Neural cell (in vitro differentiated cells): ENCODE measurements at regions not wholly inside any gene's neighbourhood (a gene's known extent, or its start where the extent isn't known, plus 50 kb on each side); places are given as distances from the start of the nearest gene placed in this dataset.

Experiments used
- EZH2 ChIP-seq: fragments of 200-600, 300-800 bp; shearing (Covaris generic), sonication (generic); IDR thresholded peaks from 2 replicates; pipeline ENCODE4 v1.6.1; 2014; ENCODE audit warnings: antibody characterized with exemption, low read length, borderline replicate concordance, mild to moderate bottlenecking; ENCODE audit not compliant: insufficient read depth, poor library complexity, severe bottlenecking
- MXI1 ChIP-seq: fragments of 450-650 bp; conservative IDR thresholded peaks from 2 replicates; pipeline ENCODE4 v1.6.1; 2014; ENCODE audit warnings: antibody characterized with exemption, mild to moderate bottlenecking; ENCODE audit not compliant: poor library complexity, severe bottlenecking
- SMC3 ChIP-seq: fragments of 450-650 bp; conservative IDR thresholded peaks from 2 replicates; pipeline ENCODE4 v1.6.1; 2014; ENCODE audit warnings: antibody characterized with exemption, mild to moderate bottlenecking, moderate library complexity; ENCODE audit not compliant: poor library complexity
- TF ChIP-seq, protein P1 (sequence below): IDR thresholded peaks from 2 replicates; pipeline ENCODE4 v1.6.1; 2012; ENCODE audit warnings: borderline replicate concordance
- TF ChIP-seq, protein P2 (sequence below): fragments of 450-650 bp; IDR thresholded peaks from 2 replicates; pipeline ENCODE4 v1.5.1; 2014; ENCODE audit warnings: antibody characterized with exemption, mild to moderate bottlenecking, moderate library complexity; ENCODE audit not compliant: poor library complexity, severe bottlenecking

DNA sequence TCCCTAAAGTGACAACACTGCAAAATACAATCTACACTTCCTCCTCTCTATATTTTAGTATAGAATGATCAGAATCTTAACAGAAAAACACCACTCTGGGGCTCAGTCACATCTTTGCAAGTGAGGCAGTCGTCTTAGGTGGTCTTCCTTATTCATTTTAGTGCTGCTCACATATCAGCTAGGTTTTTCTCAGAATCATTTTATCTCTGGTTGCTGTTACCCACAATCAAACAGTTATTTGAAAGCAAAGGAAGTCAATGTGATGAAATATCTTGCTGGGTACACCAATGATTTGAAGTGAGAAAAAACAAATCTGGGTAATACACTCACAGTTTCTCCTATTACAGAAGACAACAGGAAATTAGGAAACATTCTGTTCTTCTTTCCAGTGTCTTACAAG lies 275.2 kb downstream of the DSEL start:
- TF ChIP-seq MXI1 (no peak), SMC3 (no peak), EZH2 (no peak)
- TF ChIP-seq, protein P1, sequence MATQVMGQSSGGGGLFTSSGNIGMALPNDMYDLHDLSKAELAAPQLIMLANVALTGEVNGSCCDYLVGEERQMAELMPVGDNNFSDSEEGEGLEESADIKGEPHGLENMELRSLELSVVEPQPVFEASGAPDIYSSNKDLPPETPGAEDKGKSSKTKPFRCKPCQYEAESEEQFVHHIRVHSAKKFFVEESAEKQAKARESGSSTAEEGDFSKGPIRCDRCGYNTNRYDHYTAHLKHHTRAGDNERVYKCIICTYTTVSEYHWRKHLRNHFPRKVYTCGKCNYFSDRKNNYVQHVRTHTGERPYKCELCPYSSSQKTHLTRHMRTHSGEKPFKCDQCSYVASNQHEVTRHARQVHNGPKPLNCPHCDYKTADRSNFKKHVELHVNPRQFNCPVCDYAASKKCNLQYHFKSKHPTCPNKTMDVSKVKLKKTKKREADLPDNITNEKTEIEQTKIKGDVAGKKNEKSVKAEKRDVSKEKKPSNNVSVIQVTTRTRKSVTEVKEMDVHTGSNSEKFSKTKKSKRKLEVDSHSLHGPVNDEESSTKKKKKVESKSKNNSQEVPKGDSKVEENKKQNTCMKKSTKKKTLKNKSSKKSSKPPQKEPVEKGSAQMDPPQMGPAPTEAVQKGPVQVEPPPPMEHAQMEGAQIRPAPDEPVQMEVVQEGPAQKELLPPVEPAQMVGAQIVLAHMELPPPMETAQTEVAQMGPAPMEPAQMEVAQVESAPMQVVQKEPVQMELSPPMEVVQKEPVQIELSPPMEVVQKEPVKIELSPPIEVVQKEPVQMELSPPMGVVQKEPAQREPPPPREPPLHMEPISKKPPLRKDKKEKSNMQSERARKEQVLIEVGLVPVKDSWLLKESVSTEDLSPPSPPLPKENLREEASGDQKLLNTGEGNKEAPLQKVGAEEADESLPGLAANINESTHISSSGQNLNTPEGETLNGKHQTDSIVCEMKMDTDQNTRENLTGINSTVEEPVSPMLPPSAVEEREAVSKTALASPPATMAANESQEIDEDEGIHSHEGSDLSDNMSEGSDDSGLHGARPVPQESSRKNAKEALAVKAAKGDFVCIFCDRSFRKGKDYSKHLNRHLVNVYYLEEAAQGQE, result no peak
- TF ChIP-seq, protein P2, sequence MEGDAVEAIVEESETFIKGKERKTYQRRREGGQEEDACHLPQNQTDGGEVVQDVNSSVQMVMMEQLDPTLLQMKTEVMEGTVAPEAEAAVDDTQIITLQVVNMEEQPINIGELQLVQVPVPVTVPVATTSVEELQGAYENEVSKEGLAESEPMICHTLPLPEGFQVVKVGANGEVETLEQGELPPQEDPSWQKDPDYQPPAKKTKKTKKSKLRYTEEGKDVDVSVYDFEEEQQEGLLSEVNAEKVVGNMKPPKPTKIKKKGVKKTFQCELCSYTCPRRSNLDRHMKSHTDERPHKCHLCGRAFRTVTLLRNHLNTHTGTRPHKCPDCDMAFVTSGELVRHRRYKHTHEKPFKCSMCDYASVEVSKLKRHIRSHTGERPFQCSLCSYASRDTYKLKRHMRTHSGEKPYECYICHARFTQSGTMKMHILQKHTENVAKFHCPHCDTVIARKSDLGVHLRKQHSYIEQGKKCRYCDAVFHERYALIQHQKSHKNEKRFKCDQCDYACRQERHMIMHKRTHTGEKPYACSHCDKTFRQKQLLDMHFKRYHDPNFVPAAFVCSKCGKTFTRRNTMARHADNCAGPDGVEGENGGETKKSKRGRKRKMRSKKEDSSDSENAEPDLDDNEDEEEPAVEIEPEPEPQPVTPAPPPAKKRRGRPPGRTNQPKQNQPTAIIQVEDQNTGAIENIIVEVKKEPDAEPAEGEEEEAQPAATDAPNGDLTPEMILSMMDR, result no peak
